A549 (cell line): ENCODE measurements at regions not wholly inside any gene's neighbourhood (a gene's known extent, or its start where the extent isn't known, plus 50 kb on each side); places are given as distances from the start of the nearest gene placed in this dataset.

Experiments
- BHLHE40 ChIP-seq: IDR thresholded peaks from 2 replicates; pipeline ENCODE4 v1.6.1; 2012; ENCODE audit warnings: low read depth, low read length, inconsistent platforms
- CTCF ChIP-seq: fragments of >200 bp; sonication (Bioruptor Twin); formaldehyde crosslinking; IDR thresholded peaks from 3 replicates; pipeline ENCODE4 v1.5.1; 2016
- EP300 ChIP-seq, 2 experiments: fragments of >200 bp; sonication (Bioruptor Twin); formaldehyde crosslinking; IDR thresholded peaks; 2 replicates in 1 of 2; 3 replicates in 1 of 2; pipeline ENCODE4 v1.6.1; 2016 to 2017
- KDM1A ChIP-seq: fragments of 200-600 bp; sonication (generic); IDR thresholded peaks from 2 replicates; pipeline ENCODE4 v1.6.1; 2016; ENCODE audit warnings: low read depth, mild to moderate bottlenecking
- MAX ChIP-seq: IDR thresholded peaks from 2 replicates; pipeline ENCODE4 v1.6.1; 2012
- MYC ChIP-seq: IDR thresholded peaks from 2 replicates; pipeline ENCODE4 v1.6.1; 2012; ENCODE audit warnings: mild to moderate bottlenecking, inconsistent platforms, low read length, improper control_type of control experiment, borderline replicate concordance
- PBX3 ChIP-seq: IDR thresholded peaks from 2 replicates; pipeline ENCODE4 v1.6.1; 2012
- PHF8 ChIP-seq: fragments of 200-600 bp; sonication (generic); IDR thresholded peaks from 2 replicates; pipeline ENCODE4 v1.6.1; 2016; ENCODE audit warnings: low read depth, mild to moderate bottlenecking, antibody characterized with exemption, moderate library complexity, borderline replicate concordance
- POLR2A ChIP-seq: IDR thresholded peaks from 2 replicates; pipeline ENCODE4 v1.6.1; 2012; ENCODE audit warnings: mild to moderate bottlenecking, low read length
- RNF2 ChIP-seq: fragments of 200-600 bp; sonication (generic); IDR thresholded peaks from 2 replicates; pipeline ENCODE4 v1.6.1; 2016; ENCODE audit warnings: low read depth, mild to moderate bottlenecking, antibody characterized with exemption, moderate library complexity, borderline replicate concordance
- SMC3 ChIP-seq: fragments of >200 bp; sonication (Bioruptor Twin); formaldehyde crosslinking; IDR thresholded peaks from 3 replicates; pipeline ENCODE4 v1.6.1; 2018; ENCODE audit warnings: inconsistent platforms

GRCh38 chr2:35989503-35989902 is 366.1 kb upstream of the CRIM1 start:
- no peak for TF ChIP-seq CTCF
- no peak for TF ChIP-seq SMC3
- TF ChIP-seq EP300 (IDR thresholded peaks at IDR 0.05), result no peak
- TF ChIP-seq RNF2, result no peak
- no peak for TF ChIP-seq POLR2A
- TF ChIP-seq PHF8, result no peak
- no peak for TF ChIP-seq MAX
- TF ChIP-seq BHLHE40, result no peak
- no peak for TF ChIP-seq MYC
- TF ChIP-seq PBX3, result no peak
- TF ChIP-seq KDM1A, result no peak
